HEK293 (cell line): ENCODE measurements at regions not wholly inside any gene's neighbourhood (a gene's known extent, or its start where the extent isn't known, plus 50 kb on each side); places are given as distances from the start of the nearest gene placed in this dataset.

ENCODE experiments used
- CTCF ChIA-PET: fragments of 350-600 bp; formaldehyde crosslinking; extraction: SDS; loops from one replicate; lab custom pipeline; 2021; ENCODE audit warnings: antibody characterized with exemption; lab: Yijun Ruan, JAX
- POLR2A ChIA-PET: fragments of 300-600 bp; formaldehyde crosslinking; extraction: SDS; loops from one replicate; lab custom pipeline; 2020; ENCODE audit warnings: antibody characterized with exemption, inconsistent platforms; lab: Yijun Ruan, JAX
- H3K27ac ChIP-seq: fragments of 200-500 bp; sonication (Bioruptor generic); 2 replicates; pipeline ENCODE4 v1.5.1; 2014; ENCODE audit warnings: low read depth, low read length, control low read depth, inconsistent platforms; ENCODE audit errors: extremely low read depth
- H3K36me3 ChIP-seq, 2 experiments: fragments of 200-500 bp in 1 of 2; sonication (Bioruptor generic) in 1 of 2; 1 replicate in 1 of 2; 2 replicates in 1 of 2; pipeline ENCODE4 v1.5.1; 2014 to 2017; ENCODE audit warnings: inconsistent platforms in 2 of 2, low read length in 2 of 2; ENCODE audit not compliant: control insufficient read depth in 2 of 2, insufficient read depth in 1 of 2
- H3K4me1 ChIP-seq: fragments of 200-500 bp; sonication (Bioruptor generic); 2 replicates; pipeline ENCODE4 v1.5.1; 2014; ENCODE audit warnings: mild to moderate bottlenecking, low read length, inconsistent platforms; ENCODE audit not compliant: control insufficient read depth, insufficient read depth
- H3K4me3 ChIP-seq: 2 replicates; pipeline ENCODE4 v1.5.1; 2011; ENCODE audit warnings: low read depth, mild to moderate bottlenecking, control low read depth, low read length, moderate library complexity
- H3K9me3 ChIP-seq: fragments of 200-500 bp; sonication (Bioruptor generic); 2 replicates; pipeline ENCODE4 v1.5.1; 2014; ENCODE audit warnings: low read depth, low read length, inconsistent platforms; ENCODE audit not compliant: control insufficient read depth, insufficient read depth
- GLI2 ChIP-seq: fragments of 450-650 bp; formaldehyde crosslinking; IDR thresholded peaks from 2 replicates; pipeline ENCODE4; 2017; ENCODE audit warnings: missing biosample characterization, missing genetic modification characterization, low read depth, borderline replicate concordance
- KLF8 ChIP-seq: fragments of 450-650 bp; formaldehyde crosslinking; IDR thresholded peaks from 2 replicates; pipeline ENCODE4 v1.5.1; 2016; ENCODE audit warnings: missing biosample characterization, missing genetic modification characterization
- ZFP41 ChIP-seq: fragments of 450-650 bp; formaldehyde crosslinking; IDR thresholded peaks from 2 replicates; pipeline ENCODE4 v1.5.1; 2016; ENCODE audit warnings: missing biosample characterization, missing genetic modification characterization, borderline replicate concordance
- ZFP69B ChIP-seq: fragments of 450-650 bp; formaldehyde crosslinking; IDR thresholded peaks from 2 replicates; pipeline ENCODE4 v1.5.1; 2016; ENCODE audit warnings: missing biosample characterization, missing genetic modification characterization
- ZNF10 ChIP-seq: fragments of 450-650 bp; formaldehyde crosslinking; IDR thresholded peaks from 2 replicates; pipeline ENCODE4 v1.5.1; 2017; ENCODE audit warnings: missing biosample characterization, missing genetic modification characterization
- ZNF133 ChIP-seq: fragments of 450-650 bp; formaldehyde crosslinking; IDR thresholded peaks from 2 replicates; pipeline ENCODE4 v1.5.1; 2016; ENCODE audit warnings: missing biosample characterization, missing genetic modification characterization
- ZNF221 ChIP-seq: fragments of 450-650 bp; formaldehyde crosslinking; IDR thresholded peaks from 2 replicates; pipeline ENCODE4 v1.5.1; 2017; ENCODE audit warnings: missing biosample characterization, missing genetic modification characterization, borderline replicate concordance
- ZNF292 ChIP-seq: fragments of 450-650 bp; formaldehyde crosslinking; IDR thresholded peaks from 2 replicates; pipeline ENCODE4 v1.5.1; 2016; ENCODE audit warnings: low read depth, missing biosample characterization, missing genetic modification characterization, borderline replicate concordance
- ZNF302 ChIP-seq: fragments of 450-650 bp; formaldehyde crosslinking; IDR thresholded peaks from 2 replicates; pipeline ENCODE4 v1.5.1; 2016; ENCODE audit warnings: missing biosample characterization, missing genetic modification characterization, low read depth
- ZNF311 ChIP-seq: fragments of 450-650 bp; formaldehyde crosslinking; IDR thresholded peaks from 2 replicates; pipeline ENCODE4 v1.5.1; 2017; ENCODE audit warnings: missing biosample characterization, missing genetic modification characterization, borderline replicate concordance
- ZNF341 ChIP-seq: fragments of 450-650 bp; formaldehyde crosslinking; IDR thresholded peaks from 2 replicates; pipeline ENCODE4; 2016; ENCODE audit warnings: low read depth, missing biosample characterization, missing genetic modification characterization
- ZNF350 ChIP-seq: fragments of 450-650 bp; formaldehyde crosslinking; IDR thresholded peaks from 2 replicates; pipeline ENCODE4 v1.5.0; 2017; ENCODE audit warnings: missing biosample characterization, mild to moderate bottlenecking, missing genetic modification characterization
- ZNF398 ChIP-seq: fragments of 450-650 bp; formaldehyde crosslinking; IDR thresholded peaks from 2 replicates; pipeline ENCODE4 v1.5.1; 2017; ENCODE audit warnings: missing biosample characterization, missing genetic modification characterization
- ZNF423 ChIP-seq: fragments of 450-650 bp; formaldehyde crosslinking; IDR thresholded peaks from 2 replicates; pipeline ENCODE4 v1.5.1; 2016; ENCODE audit warnings: missing biosample characterization, missing genetic modification characterization
- ZNF501 ChIP-seq: fragments of 450-650 bp; formaldehyde crosslinking; IDR thresholded peaks from 2 replicates; pipeline ENCODE4 v1.5.1; 2016; ENCODE audit warnings: missing biosample characterization, missing genetic modification characterization
- ZNF521 ChIP-seq: fragments of 450-650 bp; formaldehyde crosslinking; IDR thresholded peaks from 2 replicates; pipeline ENCODE4 v1.5.1; 2017; ENCODE audit warnings: missing biosample characterization, mild to moderate bottlenecking, missing genetic modification characterization
- ZNF544 ChIP-seq: fragments of 450-650 bp; formaldehyde crosslinking; IDR thresholded peaks from 2 replicates; pipeline ENCODE4 v1.5.0; 2017; ENCODE audit warnings: missing biosample characterization, missing genetic modification characterization
- ZNF558 ChIP-seq: fragments of 450-650 bp; formaldehyde crosslinking; IDR thresholded peaks from 2 replicates; pipeline ENCODE4 v1.5.1; 2016; ENCODE audit warnings: missing biosample characterization, missing genetic modification characterization
- ZNF561 ChIP-seq: fragments of 450-650 bp; IDR thresholded peaks from 2 replicates; pipeline ENCODE4 v1.5.1; 2018; ENCODE audit warnings: missing biosample characterization, missing genetic modification characterization, borderline replicate concordance
- ZNF600 ChIP-seq: fragments of 450-650 bp; formaldehyde crosslinking; IDR thresholded peaks from 2 replicates; pipeline ENCODE4 v1.5.1; 2016; ENCODE audit warnings: missing biosample characterization, missing genetic modification characterization
- ZNF626 ChIP-seq: fragments of 450-650 bp; sonication (Bioruptor Pico); formaldehyde crosslinking; IDR thresholded peaks from 2 replicates; pipeline ENCODE4 v1.5.1; 2018; ENCODE audit warnings: missing biosample characterization, missing genetic modification characterization, inconsistent platforms
- ZNF777 ChIP-seq: fragments of 450-650 bp; formaldehyde crosslinking; IDR thresholded peaks from 2 replicates; pipeline ENCODE4 v1.5.1; 2017; ENCODE audit warnings: missing biosample characterization, missing genetic modification characterization, borderline replicate concordance
- ZNF791 ChIP-seq: fragments of 450-650 bp; formaldehyde crosslinking; IDR thresholded peaks from 2 replicates; pipeline ENCODE4 v1.5.1; 2016; ENCODE audit warnings: missing biosample characterization, missing genetic modification characterization
- ZNF830 ChIP-seq: fragments of 450-650 bp; IDR thresholded peaks from 2 replicates; pipeline ENCODE4 v1.5.0; 2018; ENCODE audit warnings: missing biosample characterization, missing genetic modification characterization, low read depth, mild to moderate bottlenecking, moderate library complexity

- no peak overlapping the region for H3K4me3 ChIP-seq
- H3K27ac ChIP-seq, result no peak overlapping the region
- H3K9me3 ChIP-seq, result no peaks in the 10 kb centered on the region
- ChIA-PET CTCF (interaction anchor here (0.7 kb wide), 1 partner anchor 16 kb away, joined by 4 read pairs; no protein-coding TSS in a partner anchor), POLR2A (no interaction called here)
- H3K36me3 ChIP-seq, result no peaks in the 10 kb centered on the region
- TF ChIP-seq ZNF398, result no peak
- TF ChIP-seq ZNF10, result no peak
- TF ChIP-seq GLI2 (tag by site-specific recombination), result no peak
- no peak for TF ChIP-seq ZNF561 (tag by site-specific recombination)
- no peaks in the 10 kb centered on the region for H3K4me1 ChIP-seq
Measured at GRCh38 chr3:55197021-55197420, 269.2 kb upstream of the LRTM1 start.

GRCh38 chr3:55196495-55196894 is 268.6 kb upstream of the LRTM1 start:
- H3K4me1 ChIP-seq, result no peaks in the 10 kb centered on the region
- CTCF ChIA-PET, result interaction anchor here (0.7 kb wide), 1 partner anchor 15 kb away, joined by 4 read pairs; no protein-coding TSS in a partner anchor
- TF ChIP-seq ZFP69B (no peak), ZNF558 (tag by site-specific recombination) (no peak), ZNF302 (no peak), ZNF600 (tag by site-specific recombination) (no peak), ZNF501 (tag by site-specific recombination) (no peak), ZNF311 (tag by site-specific recombination) (no peak), KLF8 (tag by site-specific recombination) (no peak)
- no peak overlapping the region for H3K27ac ChIP-seq
- no peaks in the 10 kb centered on the region for H3K9me3 ChIP-seq
- H3K4me3 ChIP-seq, result no peak overlapping the region
- POLR2A ChIA-PET, result no interaction called here
- no peaks in the 10 kb centered on the region for H3K36me3 ChIP-seq

GRCh38 chr3:55194376-55194775 is 266.5 kb upstream of the LRTM1 start:
- Histone ChIP-seq H3K4me3 (no peak overlapping the region), H3K27ac (no peak overlapping the region), H3K4me1 (no peaks in the 10 kb centered on the region), H3K36me3 (no peaks in the 10 kb centered on the region), H3K9me3 (no peaks in the 10 kb centered on the region)
- ChIA-PET POLR2A (no interaction called here), CTCF (interaction anchor here (0.7 to 1.0 kb wide), 2 partner anchors 13 to 39 kb away, joined by 3 to 4 read pairs; no protein-coding TSS in a partner anchor)
- TF ChIP-seq ZNF221 (tag by site-specific recombination), result no peak
- TF ChIP-seq ZNF791, result no peak
- TF ChIP-seq ZNF341 (tag by site-specific recombination), result no peak
- no peak for TF ChIP-seq ZNF350 (tag by site-specific recombination)
- TF ChIP-seq ZNF423, result no peak
- TF ChIP-seq ZNF133, result no peak
- no peak for TF ChIP-seq ZNF521

GRCh38 chr3:55191911-55192775 is 264.3 kb upstream of the LRTM1 start:
- ChIA-PET POLR2A (no interaction called here), CTCF (interaction anchor here (1.5 kb wide), 1 partner anchor 11 kb away, joined by 5 read pairs; no protein-coding TSS in a partner anchor)
- Histone ChIP-seq H3K36me3 (no peaks in the 10 kb centered on the region), H3K4me1 (no peaks in the 10 kb centered on the region), H3K9me3 (no peaks in the 10 kb centered on the region), H3K27ac (no peak overlapping the region), H3K4me3 (no peak overlapping the region)
- TF ChIP-seq ZNF292 (tag by site-specific recombination) (no peak), ZNF777 (no peak), ZNF544 (tag by site-specific recombination) (no peak), ZFP41 (tag by site-specific recombination) (no peak), ZNF830 (tag by site-specific recombination) (no peak), ZNF626 (tag by site-specific recombination) (no peak)
